ENCODE measurements at regions not wholly inside any gene's neighbourhood (a gene's known extent, or its start where the extent isn't known, plus 50 kb on each side); places are given as distances from the start of the nearest gene placed in this dataset.

DNA sequence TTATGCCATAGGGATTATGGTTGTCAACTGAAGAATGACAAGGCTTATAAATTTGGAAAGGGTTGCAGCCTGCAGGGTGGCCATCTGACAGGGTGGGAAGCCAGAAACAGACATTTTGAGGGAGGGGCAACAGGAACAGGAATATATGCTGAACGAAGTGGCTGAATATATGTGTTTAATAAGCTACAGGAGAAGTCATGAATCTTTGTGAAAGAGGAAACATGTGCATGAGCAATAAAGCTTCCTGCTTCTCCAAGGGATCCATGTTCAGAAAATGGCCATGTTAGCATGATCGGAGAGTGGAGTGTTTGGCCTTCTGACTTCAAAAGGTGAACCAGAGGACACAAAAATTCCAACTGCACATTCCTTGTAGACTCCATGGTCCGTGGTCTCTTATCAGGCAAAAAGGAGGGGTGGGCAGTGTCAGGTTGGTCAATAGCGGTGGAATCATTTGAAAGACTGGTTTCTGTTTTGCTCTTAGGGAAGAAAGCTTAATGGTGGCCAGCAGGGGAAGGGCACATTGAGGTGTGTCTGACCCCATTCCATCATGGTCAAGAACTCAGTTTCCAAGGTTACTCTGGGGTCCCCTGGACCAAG, 144.1 kb downstream of the SOCS6 start:
- peak; percentile 79 for DNase-seq (ENCODE audit: low spot score)
- 0 out of 2 replicates have a peak, but pooled peaks have one; percentile 21 for TF ChIP-seq ZMYM4 (CRISPR knock-in tag; IDR thresholded peaks at IDR 0.05)
- TF ChIP-seq HNF4A (CRISPR knock-in tag; IDR thresholded peaks at IDR 0.05): peak; percentile 28; the same call in 1 of the 2 replicates
- TF ChIP-seq, protein P1, sequence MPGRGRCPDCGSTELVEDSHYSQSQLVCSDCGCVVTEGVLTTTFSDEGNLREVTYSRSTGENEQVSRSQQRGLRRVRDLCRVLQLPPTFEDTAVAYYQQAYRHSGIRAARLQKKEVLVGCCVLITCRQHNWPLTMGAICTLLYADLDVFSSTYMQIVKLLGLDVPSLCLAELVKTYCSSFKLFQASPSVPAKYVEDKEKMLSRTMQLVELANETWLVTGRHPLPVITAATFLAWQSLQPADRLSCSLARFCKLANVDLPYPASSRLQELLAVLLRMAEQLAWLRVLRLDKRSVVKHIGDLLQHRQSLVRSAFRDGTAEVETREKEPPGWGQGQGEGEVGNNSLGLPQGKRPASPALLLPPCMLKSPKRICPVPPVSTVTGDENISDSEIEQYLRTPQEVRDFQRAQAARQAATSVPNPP (CRISPR knock-in tag; IDR thresholded peaks at IDR 0.05): 0 out of 2 replicates have a peak, but pooled peaks have one; percentile 4
- peak; percentile 44 for TF ChIP-seq RARA (CRISPR knock-in tag; IDR thresholded peaks at IDR 0.05)
- peak; percentile 22 for TF ChIP-seq TEAD3 (CRISPR knock-in tag; optimal IDR thresholded peaks at IDR 0.05; ENCODE audit: borderline replicate concordance)
- TF ChIP-seq ZNF335 (CRISPR knock-in tag; IDR thresholded peaks at IDR 0.05): 0 out of 2 replicates have a peak, but pooled peaks have one; percentile 7
- 0 out of 2 replicates have a peak, but pooled peaks have one; percentile 17 for TF ChIP-seq TARDBP (CRISPR knock-in tag; IDR thresholded peaks at IDR 0.05)
- no peak for TF ChIP-seq POLR2AphosphoS2 (IDR thresholded peaks at IDR 0.05; ENCODE audit: low read depth, low read length)
- no peak for TF ChIP-seq ZNF672 (CRISPR knock-in tag; IDR thresholded peaks at IDR 0.05)
- TF ChIP-seq, protein P2, sequence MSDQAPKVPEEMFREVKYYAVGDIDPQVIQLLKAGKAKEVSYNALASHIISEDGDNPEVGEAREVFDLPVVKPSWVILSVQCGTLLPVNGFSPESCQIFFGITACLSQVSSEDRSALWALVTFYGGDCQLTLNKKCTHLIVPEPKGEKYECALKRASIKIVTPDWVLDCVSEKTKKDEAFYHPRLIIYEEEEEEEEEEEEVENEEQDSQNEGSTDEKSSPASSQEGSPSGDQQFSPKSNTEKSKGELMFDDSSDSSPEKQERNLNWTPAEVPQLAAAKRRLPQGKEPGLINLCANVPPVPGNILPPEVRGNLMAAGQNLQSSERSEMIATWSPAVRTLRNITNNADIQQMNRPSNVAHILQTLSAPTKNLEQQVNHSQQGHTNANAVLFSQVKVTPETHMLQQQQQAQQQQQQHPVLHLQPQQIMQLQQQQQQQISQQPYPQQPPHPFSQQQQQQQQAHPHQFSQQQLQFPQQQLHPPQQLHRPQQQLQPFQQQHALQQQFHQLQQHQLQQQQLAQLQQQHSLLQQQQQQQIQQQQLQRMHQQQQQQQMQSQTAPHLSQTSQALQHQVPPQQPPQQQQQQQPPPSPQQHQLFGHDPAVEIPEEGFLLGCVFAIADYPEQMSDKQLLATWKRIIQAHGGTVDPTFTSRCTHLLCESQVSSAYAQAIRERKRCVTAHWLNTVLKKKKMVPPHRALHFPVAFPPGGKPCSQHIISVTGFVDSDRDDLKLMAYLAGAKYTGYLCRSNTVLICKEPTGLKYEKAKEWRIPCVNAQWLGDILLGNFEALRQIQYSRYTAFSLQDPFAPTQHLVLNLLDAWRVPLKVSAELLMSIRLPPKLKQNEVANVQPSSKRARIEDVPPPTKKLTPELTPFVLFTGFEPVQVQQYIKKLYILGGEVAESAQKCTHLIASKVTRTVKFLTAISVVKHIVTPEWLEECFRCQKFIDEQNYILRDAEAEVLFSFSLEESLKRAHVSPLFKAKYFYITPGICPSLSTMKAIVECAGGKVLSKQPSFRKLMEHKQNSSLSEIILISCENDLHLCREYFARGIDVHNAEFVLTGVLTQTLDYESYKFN (CRISPR knock-in tag; conservative IDR thresholded peaks at IDR 0.05): 0 out of 2 replicates have a peak, but pooled peaks have one; percentile 2
- peak; percentile 50 for TF ChIP-seq ZNF121 (CRISPR knock-in tag; IDR thresholded peaks at IDR 0.05)
- in situ Hi-C loops (cut with HindIII; ENCODE audit: extremely low pct_ligation_motif_present, low pct_unique_long_range_greater_than_20kb) (loop anchor here (5.0 to 10.0 kb wide), 3 partner anchors 56 to 146 kb away; partner anchors contain the start of gene SOCS6), intact Hi-C loops (cut with micrococcal nuclease; ENCODE audit: unreplicated experiment) (loop anchor here (2.0 to 5.0 kb wide), 3 partner anchors 96 to 136 kb away; no protein-coding TSS in a partner anchor)
- Histone ChIP-seq H3K27ac (ENCODE audit: extremely low read length, insufficient read depth, low read length) (peak overlapping the region; percentile 56), H3K9ac (ENCODE audit: insufficient read depth, low read depth, low read length) (peak overlapping the region; percentile 3; the same call in 1 of the 2 replicates), H3K4me1 (ENCODE audit: insufficient read depth, low read length) (peaks cover 53% of the 10 kb centered on the region), H4K20me1 (ENCODE audit: insufficient read depth, low read length) (no peaks in the 10 kb centered on the region), H3K27me3 (ENCODE audit: control insufficient read depth in 1 of 2, insufficient read depth in 2 of 2, low read length in 2 of 2) (no peaks in the 10 kb centered on the region), H2AFZ (ENCODE audit: low read length) (peak overlapping the region; percentile 59), H3K36me3 (replicated peaks in 1 of 2; ENCODE audit: control insufficient read depth in 1 of 2, insufficient read depth in 2 of 2, low read length in 2 of 2) (no peaks in the 10 kb centered on the region), H3K4me2 (ENCODE audit: low read depth, low read length) (peak overlapping the region; percentile 10; the same call in 1 of the 2 replicates), H3K4me3 (replicated peaks in 1 of 3; ENCODE audit: insufficient read depth in 1 of 3, low read depth in 2 of 3, low read length in 3 of 3) (no peak overlapping the region), H3K9me3 (ENCODE audit: low read length) (no peaks in the 10 kb centered on the region), H3K79me2 (ENCODE audit: insufficient read depth, low read length) (no peaks in the 10 kb centered on the region)
- 66% methylated on average over 4 of the region's 4 CpGs for WGBS (ENCODE audit: low lambda C conversion rate)
- ATAC-seq: peak; percentile 31
- no peak for FAIRE-seq
- ChIA-PET CTCF (ENCODE audit: low intra/inter-chr PET ratio, low total read pairs) (interaction anchor here (1.1 to 4.2 kb wide), 5 partner anchors 12 to 237 kb away, joined by 3 to 52 read pairs (median 6); partner anchors contain the start of gene RTTN), POLR2A (interaction anchor here (0.8 to 5.9 kb wide), 6 partner anchors 11 to 151 kb away, joined by 3 to 46 read pairs (median 4); no protein-coding TSS in a partner anchor)
- BruUV-seq (replicated peaks): no TSS peak

Data from HepG2 (cell line).